Activated naive CD8-positive, alpha-beta T cell treated with anti-CD3 and anti-CD28 coated beads, Interleukin-2, amount 50 U/mL, for 24 hours (primary cell): ENCODE measurements at regions not wholly inside any gene's neighbourhood (a gene's known extent, or its start where the extent isn't known, plus 50 kb on each side); places are given as distances from the start of the nearest gene placed in this dataset.
"Not testable (repeated sequence)": the region's sequence is repeated elsewhere in the genome, so short reads cannot be mapped to it uniquely, and the experiment has no call there.

ENCODE experiments used
- ATAC-seq: fragments of 150-1000 bp; cut with Tn5 transposase; one replicate; pipeline ENCODE4 v1.10.0; 2021
- DNase-seq: peaks from one replicate; pipeline ENCODE4 v3.0.0; 2021
- H3K27ac Mint-ChIP-seq: one replicate; pipeline ENCODE4 v1.8.0; 2021; ENCODE audit warnings: mild to moderate bottlenecking, mixed read lengths
- H3K27me3 Mint-ChIP-seq: one replicate; pipeline ENCODE4 v1.8.0; 2021; ENCODE audit warnings: mixed read lengths
- H3K36me3 Mint-ChIP-seq: one replicate; pipeline ENCODE4 v1.8.0; 2021; ENCODE audit warnings: low read depth, mixed read lengths
- H3K4me1 Mint-ChIP-seq: one replicate; pipeline ENCODE4 v1.8.0; 2021; ENCODE audit warnings: mixed read lengths
- H3K4me3 Mint-ChIP-seq: one replicate; pipeline ENCODE4 v1.8.0; 2021; ENCODE audit warnings: mild to moderate bottlenecking, moderate library complexity, mixed read lengths
- H3K9me3 Mint-ChIP-seq: one replicate; pipeline ENCODE4 v1.8.0; 2021; ENCODE audit warnings: mixed read lengths

- H3K4me1 Mint-ChIP-seq = peaks cover 7% of the 10 kb centered on the region
- H3K27ac Mint-ChIP-seq = no peak overlapping the region
- H3K9me3 Mint-ChIP-seq = peaks cover 14% of the 10 kb centered on the region
- ATAC-seq = no peak
- no peak overlapping the region for H3K4me3 Mint-ChIP-seq
- peaks cover 15% of the 10 kb centered on the region for H3K27me3 Mint-ChIP-seq
- no peaks in the 10 kb centered on the region for H3K36me3 Mint-ChIP-seq
- no peak for DNase-seq
Observed at GRCh38 chr10:33664070-33664469, 329.6 kb upstream of the NRP1 start.

- peaks cover 5% of the 10 kb centered on the region for H3K4me1 Mint-ChIP-seq
- H3K27me3 Mint-ChIP-seq = peaks cover 15% of the 10 kb centered on the region
- H3K9me3 Mint-ChIP-seq = peaks cover 9% of the 10 kb centered on the region
- H3K27ac Mint-ChIP-seq = no peak overlapping the region
- no peaks in the 10 kb centered on the region for H3K36me3 Mint-ChIP-seq
- DNase-seq (no peak), ATAC-seq (no peak)
- no peak overlapping the region for H3K4me3 Mint-ChIP-seq
Observed at GRCh38 chr10:33661580-33662336, 327.3 kb upstream of the NRP1 start.

- Mint-ChIP-seq H3K4me1 (peaks cover 5% of the 10 kb centered on the region), H3K27ac (no peak overlapping the region), H3K36me3 (no peaks in the 10 kb centered on the region), H3K27me3 (peaks cover 15% of the 10 kb centered on the region), H3K4me3 (no peak overlapping the region), H3K9me3 (peaks cover 9% of the 10 kb centered on the region)
- ATAC-seq = no peak
- no peak for DNase-seq
Observed at GRCh38 chr10:33660329-33660728, 325.9 kb upstream of the NRP1 start.

- Mint-ChIP-seq H3K27me3 (peaks cover 15% of the 10 kb centered on the region), H3K4me1 (peaks cover 17% of the 10 kb centered on the region), H3K36me3 (no peaks in the 10 kb centered on the region), H3K27ac (no peak overlapping the region), H3K9me3 (peaks cover 6% of the 10 kb centered on the region), H3K4me3 (no peak overlapping the region)
- DNase-seq (no peak), ATAC-seq (no peak)
Observed at GRCh38 chr10:33657913-33658312, 323.4 kb upstream of the NRP1 start.

GRCh38 chr10:33657154-33657908 is 322.9 kb upstream of the NRP1 start:
- Mint-ChIP-seq H3K27ac (no peak overlapping the region), H3K4me3 (no peak overlapping the region), H3K27me3 (peaks cover 11% of the 10 kb centered on the region), H3K36me3 (no peaks in the 10 kb centered on the region), H3K9me3 (peaks cover 6% of the 10 kb centered on the region), H3K4me1 (peaks cover 17% of the 10 kb centered on the region)
- no peak for ATAC-seq
- DNase-seq = no peak

GRCh38 chr10:33655921-33656320 is 321.5 kb upstream of the NRP1 start:
- ATAC-seq (no peak), DNase-seq (no peak)
- peaks cover 5% of the 10 kb centered on the region for H3K27me3 Mint-ChIP-seq
- no peak overlapping the region for H3K4me3 Mint-ChIP-seq
- H3K27ac Mint-ChIP-seq = no peak overlapping the region
- peaks cover 14% of the 10 kb centered on the region for H3K4me1 Mint-ChIP-seq
- H3K9me3 Mint-ChIP-seq = peaks cover 6% of the 10 kb centered on the region
- H3K36me3 Mint-ChIP-seq = no peaks in the 10 kb centered on the region

GRCh38 chr10:33655165-33655815 is 320.8 kb upstream of the NRP1 start:
- peak; percentile 46 for ATAC-seq

GRCh38 chr10:33653584-33654367 is 319.3 kb upstream of the NRP1 start:
- Mint-ChIP-seq H3K4me3 (no peak overlapping the region), H3K27me3 (no peaks in the 10 kb centered on the region), H3K4me1 (peaks cover 14% of the 10 kb centered on the region), H3K27ac (no peak overlapping the region), H3K36me3 (no peaks in the 10 kb centered on the region), H3K9me3 (peaks cover 9% of the 10 kb centered on the region)
- no peak for ATAC-seq
- DNase-seq = no peak

More at GRCh38 chr10:33655165-33655815, 320.8 kb upstream of the NRP1 start:
- no peaks in the 10 kb centered on the region for H3K36me3 Mint-ChIP-seq
- peak overlapping the region; percentile 40 for H3K27ac Mint-ChIP-seq
- peaks cover 6% of the 10 kb centered on the region for H3K9me3 Mint-ChIP-seq
- H3K4me3 Mint-ChIP-seq = no peak overlapping the region
- peaks cover 14% of the 10 kb centered on the region for H3K4me1 Mint-ChIP-seq
- peaks cover 4% of the 10 kb centered on the region for H3K27me3 Mint-ChIP-seq
- DNase-seq = no peak

- Mint-ChIP-seq H3K9me3 (peaks cover 13% of the 10 kb centered on the region), H3K36me3 (no peaks in the 10 kb centered on the region), H3K27me3 (no peaks in the 10 kb centered on the region), H3K4me1 (peaks cover 14% of the 10 kb centered on the region), H3K4me3 (no peak overlapping the region), H3K27ac (no peak overlapping the region)
- ATAC-seq (no peak), DNase-seq (no peak)
Observed at GRCh38 chr10:33652870-33653269, 318.4 kb upstream of the NRP1 start.

- ATAC-seq, DNase-seq, H3K4me1 Mint-ChIP-seq, H3K4me3 Mint-ChIP-seq, H3K27me3 Mint-ChIP-seq, H3K36me3 Mint-ChIP-seq, H3K27ac Mint-ChIP-seq: not testable (repeated sequence)
- peaks cover 13% of the 10 kb centered on the region for H3K9me3 Mint-ChIP-seq
Observed at GRCh38 chr10:33650131-33650530, 315.7 kb upstream of the NRP1 start.

GRCh38 chr10:33643042-33643441 is 308.6 kb upstream of the NRP1 start:
- no peaks in the 10 kb centered on the region for H3K4me1 Mint-ChIP-seq
- H3K27me3 Mint-ChIP-seq = peaks cover 2% of the 10 kb centered on the region
- no peaks in the 10 kb centered on the region for H3K36me3 Mint-ChIP-seq
- DNase-seq (no peak), ATAC-seq (no peak)
- no peak overlapping the region for H3K27ac Mint-ChIP-seq
- H3K4me3 Mint-ChIP-seq = no peak overlapping the region
- H3K9me3 Mint-ChIP-seq = no peaks in the 10 kb centered on the region

GRCh38 chr10:33638891-33639290 is 304.4 kb upstream of the NRP1 start:
- Mint-ChIP-seq H3K36me3 (no peaks in the 10 kb centered on the region), H3K4me1 (no peaks in the 10 kb centered on the region), H3K4me3 (no peak overlapping the region), H3K27ac (no peak overlapping the region), H3K27me3 (peaks cover 2% of the 10 kb centered on the region), H3K9me3 (no peaks in the 10 kb centered on the region)
- ATAC-seq (no peak), DNase-seq (no peak)

GRCh38 chr10:33638374-33638773 is 303.9 kb upstream of the NRP1 start:
- Mint-ChIP-seq H3K9me3 (no peaks in the 10 kb centered on the region), H3K4me1 (no peaks in the 10 kb centered on the region), H3K4me3 (no peak overlapping the region), H3K27ac (no peak overlapping the region), H3K36me3 (no peaks in the 10 kb centered on the region), H3K27me3 (peaks cover under 1% of the 10 kb centered on the region)
- ATAC-seq = no peak
- no peak for DNase-seq

- H3K9me3 Mint-ChIP-seq = no peaks in the 10 kb centered on the region
Observed at GRCh38 chr10:33635967-33636515, 301.6 kb upstream of the NRP1 start.

More at GRCh38 chr10:33635967-33636515, 301.6 kb upstream of the NRP1 start:
- H3K27me3 Mint-ChIP-seq = peaks cover under 1% of the 10 kb centered on the region
- H3K27ac Mint-ChIP-seq = no peak overlapping the region
- ATAC-seq (no peak), DNase-seq (no peak)
- no peaks in the 10 kb centered on the region for H3K36me3 Mint-ChIP-seq
- peaks cover under 1% of the 10 kb centered on the region for H3K4me1 Mint-ChIP-seq
- H3K4me3 Mint-ChIP-seq = no peak overlapping the region
